GM13976 (cell line): ENCODE measurements at regions not wholly inside any gene's neighbourhood (a gene's known extent, or its start where the extent isn't known, plus 50 kb on each side); places are given as distances from the start of the nearest gene placed in this dataset.
"Not testable (repeated sequence)": the region's sequence is repeated elsewhere in the genome, so short reads cannot be mapped to it uniquely, and the experiment has no call there.

Source experiments
- DNase-seq: peaks from one replicate; pipeline ENCODE4 v3.0.0; 2012; ENCODE audit warnings: low spot score
- in situ Hi-C: fragments of 300-500 bp; cut with MboI; formaldehyde crosslinking; loops from one replicate; pipeline ENCODE4 v1.12.0; 2022; ENCODE audit warnings: low sequenced_read_pairs, mixed read lengths, inconsistent platforms; ENCODE audit not compliant: unreplicated experiment
- TF ChIP-seq, protein P1 (sequence below): IDR thresholded peaks from 2 replicates; pipeline ENCODE4 v1.5.1; 2012; ENCODE audit warnings: borderline replicate concordance, mild to moderate bottlenecking; ENCODE audit not compliant: insufficient read depth; ENCODE audit errors: extremely low read depth, missing control alignments, control extremely low read depth

DNA sequence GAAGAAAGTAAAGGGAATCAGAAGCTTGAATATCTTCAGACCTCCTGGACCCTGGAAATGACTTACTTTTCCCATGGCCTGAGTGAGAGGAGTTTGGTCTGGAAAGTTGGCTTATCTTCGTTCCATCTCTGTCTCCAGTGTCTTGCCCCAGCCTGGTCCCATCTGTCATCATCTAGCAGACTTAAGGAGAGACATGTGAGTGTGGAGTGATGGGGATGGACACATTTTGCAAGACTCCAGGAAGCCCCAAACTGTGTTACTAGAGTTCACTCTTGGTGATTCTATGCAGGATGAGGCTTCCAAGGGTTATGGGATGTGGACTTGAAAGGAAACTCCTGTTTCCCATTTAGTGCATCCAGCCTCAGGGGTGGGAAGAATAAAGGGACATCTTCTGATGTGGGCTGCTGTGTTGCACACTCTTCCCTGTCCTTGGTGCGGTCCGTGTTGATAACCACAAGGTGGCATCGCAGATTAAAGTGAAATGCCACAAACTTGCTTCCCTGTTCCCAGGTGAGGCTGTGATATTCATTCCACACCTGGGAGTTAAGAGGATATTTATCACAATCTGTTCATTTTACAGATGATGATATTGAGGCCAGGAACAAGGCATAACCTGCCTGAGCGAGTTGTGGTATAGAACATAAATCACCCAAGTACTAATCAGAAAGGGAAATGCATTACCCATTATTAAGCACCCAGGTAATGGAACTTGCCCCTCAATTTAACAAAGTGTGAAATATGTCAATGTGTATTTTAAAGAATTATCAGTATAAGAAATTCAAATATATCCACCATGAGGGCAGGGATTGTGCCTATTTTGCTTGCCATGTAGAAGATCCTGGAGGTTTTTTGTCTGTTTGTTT, 269.9 kb upstream of the PAPPA start:
- DNase-seq, result no peak
- TF ChIP-seq, protein P1, sequence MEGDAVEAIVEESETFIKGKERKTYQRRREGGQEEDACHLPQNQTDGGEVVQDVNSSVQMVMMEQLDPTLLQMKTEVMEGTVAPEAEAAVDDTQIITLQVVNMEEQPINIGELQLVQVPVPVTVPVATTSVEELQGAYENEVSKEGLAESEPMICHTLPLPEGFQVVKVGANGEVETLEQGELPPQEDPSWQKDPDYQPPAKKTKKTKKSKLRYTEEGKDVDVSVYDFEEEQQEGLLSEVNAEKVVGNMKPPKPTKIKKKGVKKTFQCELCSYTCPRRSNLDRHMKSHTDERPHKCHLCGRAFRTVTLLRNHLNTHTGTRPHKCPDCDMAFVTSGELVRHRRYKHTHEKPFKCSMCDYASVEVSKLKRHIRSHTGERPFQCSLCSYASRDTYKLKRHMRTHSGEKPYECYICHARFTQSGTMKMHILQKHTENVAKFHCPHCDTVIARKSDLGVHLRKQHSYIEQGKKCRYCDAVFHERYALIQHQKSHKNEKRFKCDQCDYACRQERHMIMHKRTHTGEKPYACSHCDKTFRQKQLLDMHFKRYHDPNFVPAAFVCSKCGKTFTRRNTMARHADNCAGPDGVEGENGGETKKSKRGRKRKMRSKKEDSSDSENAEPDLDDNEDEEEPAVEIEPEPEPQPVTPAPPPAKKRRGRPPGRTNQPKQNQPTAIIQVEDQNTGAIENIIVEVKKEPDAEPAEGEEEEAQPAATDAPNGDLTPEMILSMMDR, result peak; percentile 34
- in situ Hi-C loops, result no loop called here

DNA sequence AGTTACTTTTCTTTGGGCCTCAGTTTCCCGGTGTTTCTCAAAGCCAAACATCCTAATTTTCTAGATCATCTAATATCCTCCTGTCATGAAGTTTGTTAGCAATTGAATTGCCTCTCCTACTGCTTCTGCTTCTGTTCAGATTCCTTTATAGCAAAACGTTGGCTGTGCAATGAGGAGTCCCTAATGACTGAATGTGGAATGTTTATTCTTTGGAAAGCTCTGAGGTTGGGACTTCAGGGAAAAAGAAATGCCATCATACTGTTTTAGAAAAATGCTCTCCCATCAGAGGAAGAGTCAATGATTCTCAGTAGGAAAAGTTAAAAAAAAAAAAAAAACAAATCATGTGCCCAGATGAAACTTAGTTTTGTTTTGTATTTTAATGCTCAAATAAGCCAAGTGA, 268.7 kb upstream of the PAPPA start:
- in situ Hi-C loops, result no loop called here
- no peak for DNase-seq
- TF ChIP-seq, protein P1, result no peak

DNA sequence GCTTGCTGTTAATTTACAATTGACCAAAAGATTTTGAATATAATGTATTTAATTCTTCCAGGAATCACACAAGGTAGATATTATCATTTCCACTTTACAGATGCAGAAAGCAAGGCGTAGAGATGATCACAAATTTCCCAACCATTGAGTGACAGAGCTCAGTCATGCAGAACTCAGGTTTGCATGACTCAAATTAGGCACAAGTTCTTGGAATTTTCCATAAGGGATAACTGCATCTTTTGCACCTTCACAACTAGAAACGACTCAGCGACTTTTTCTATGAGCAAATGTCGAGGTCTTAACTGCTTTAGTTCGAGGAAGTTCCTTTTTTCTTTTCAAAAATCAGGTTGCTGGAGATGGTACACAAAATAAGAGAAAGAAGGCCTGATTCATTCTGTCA, 265.5 kb upstream of the PAPPA start:
- no peak for DNase-seq
- in situ Hi-C loops, result no loop called here
- TF ChIP-seq, protein P1, result no peak

DNA sequence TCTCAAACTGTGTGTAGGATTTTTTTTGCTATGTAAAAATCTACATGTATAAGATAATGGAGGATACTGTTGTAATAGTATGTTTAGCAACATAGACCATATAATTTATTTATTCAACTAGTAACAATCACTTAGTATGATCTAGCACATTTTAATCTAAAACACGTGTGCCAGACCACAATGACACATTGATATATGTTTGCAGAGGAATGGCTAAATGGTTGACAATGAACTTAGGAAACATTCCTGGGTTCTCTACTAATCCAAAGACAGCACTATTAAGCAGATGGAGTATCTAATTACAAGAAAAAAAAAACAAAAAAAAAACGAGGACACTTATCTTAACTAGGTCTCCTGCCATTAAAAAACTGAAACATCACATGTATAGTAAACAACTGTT, 261.7 kb upstream of the PAPPA start:
- TF ChIP-seq, protein P1, result no peak
- in situ Hi-C loops, result no loop called here

GRCh38 chr9:115898478-115898877, 255.1 kb upstream of the PAPPA start:
- in situ Hi-C loops, DNase-seq: not testable (repeated sequence)

More for the DNA sequence above, 261.7 kb upstream of the PAPPA start:
- no peak for DNase-seq

- TF ChIP-seq, protein P1, result no peak
- in situ Hi-C loops, result no loop called here
- no peak for DNase-seq
Measured at GRCh38 chr9:115900698-115901097, 252.9 kb upstream of the PAPPA start.

DNA sequence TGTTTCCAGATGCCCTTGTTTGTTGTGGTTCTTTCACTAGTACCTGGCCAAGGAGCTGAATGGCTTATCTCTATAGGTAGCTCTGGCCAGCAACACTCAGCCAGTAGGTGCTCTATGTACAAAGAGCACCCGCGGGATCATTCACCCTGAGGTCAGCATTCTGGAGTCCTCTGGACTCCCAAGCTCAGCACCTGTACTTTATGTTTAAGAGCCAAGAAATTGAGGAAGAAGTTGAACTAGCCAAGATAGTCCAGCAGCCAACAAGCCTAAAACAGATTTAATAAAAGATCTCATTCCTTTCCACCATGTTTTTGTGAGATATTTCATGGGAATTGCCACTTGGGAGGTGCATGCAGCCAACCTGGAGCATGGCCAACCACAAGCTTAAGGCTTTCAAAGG, 242.6 kb upstream of the PAPPA start:
- no peak for DNase-seq
- in situ Hi-C loops, result no loop called here
- TF ChIP-seq, protein P1, result no peak
